SK-N-SH treated with all-trans-retinoic acid at 6 μM for 48 hours (cell line): ENCODE measurements at regions not wholly inside any gene's neighbourhood (a gene's known extent, or its start where the extent isn't known, plus 50 kb on each side); places are given as distances from the start of the nearest gene placed in this dataset.
"Not testable (repeated sequence)": the region's sequence is repeated elsewhere in the genome, so short reads cannot be mapped to it uniquely, and the experiment has no call there.

ENCODE experiments used
- ATAC-seq: fragments of 200-7000 bp; cut with Tn5 transposase; 3 replicates; pipeline ENCODE4 v1.9.1; 2020; ENCODE audit warnings: mild to moderate bottlenecking, moderate library complexity
- ARNTL ChIP-seq: fragments of 450-650 bp; formaldehyde crosslinking; IDR thresholded peaks from 2 replicates; pipeline ENCODE4 v1.5.0; 2020; ENCODE audit warnings: low read depth, mild to moderate bottlenecking, moderate library complexity, borderline replicate concordance
- BACH2 ChIP-seq: fragments of 250-450 bp; sonication (Bioruptor Pico); IDR thresholded peaks from 2 replicates; pipeline ENCODE4 v1.9.0; 2021; ENCODE audit warnings: mild to moderate bottlenecking, borderline replicate concordance
- CSDC2 ChIP-seq: fragments of 250-450 bp; sonication (Bioruptor Pico); IDR thresholded peaks from 2 replicates; pipeline ENCODE4 v1.5.0; 2020; ENCODE audit warnings: mild to moderate bottlenecking, moderate library complexity
- ESRRG ChIP-seq: fragments of 250-450 bp; sonication (Bioruptor Pico); IDR thresholded peaks from 2 replicates; pipeline ENCODE4 v1.6.1; 2021; ENCODE audit warnings: mild to moderate bottlenecking
- GLIS3 ChIP-seq: fragments of 250-450 bp; sonication (Bioruptor Pico); IDR thresholded peaks from 2 replicates; pipeline ENCODE4 v1.5.0; 2020; ENCODE audit warnings: mild to moderate bottlenecking, moderate library complexity
- ISL1 ChIP-seq: fragments of 250-450 bp; sonication (Bioruptor Pico); IDR thresholded peaks from 2 replicates; pipeline ENCODE4 v2.1.2; 2022; ENCODE audit warnings: mild to moderate bottlenecking, moderate library complexity
- OSR1 ChIP-seq: fragments of 250-450 bp; sonication (Bioruptor Pico); IDR thresholded peaks from 2 replicates; pipeline ENCODE4 v1.8.0; 2022; ENCODE audit warnings: moderate library complexity, mild to moderate bottlenecking, inconsistent platforms
- PPARA ChIP-seq: fragments of 250-450 bp; sonication (Bioruptor Pico); IDR thresholded peaks from 2 replicates; pipeline ENCODE4 v1.5.0; 2020; ENCODE audit warnings: mild to moderate bottlenecking, borderline replicate concordance
- RARB ChIP-seq: fragments of 250-450 bp; sonication (Bioruptor Pico); IDR thresholded peaks from 2 replicates; pipeline ENCODE4 v1.8.0; 2021; ENCODE audit warnings: mild to moderate bottlenecking, moderate library complexity
- TCF4 ChIP-seq: fragments of 250-450 bp; sonication (Bioruptor Pico); IDR thresholded peaks from 2 replicates; pipeline ENCODE4 v1.8.0; 2021; ENCODE audit warnings: mild to moderate bottlenecking, moderate library complexity, borderline replicate concordance
- TOX ChIP-seq: fragments of 250-450 bp; sonication (Bioruptor Pico); IDR thresholded peaks from 2 replicates; pipeline ENCODE4 v1.8.0; 2021; ENCODE audit warnings: mild to moderate bottlenecking, moderate library complexity, borderline replicate concordance
- ZC3H10 ChIP-seq: fragments of 250-450 bp; sonication (Bioruptor Pico); IDR thresholded peaks from 2 replicates; pipeline ENCODE4 v1.5.1; 2021; ENCODE audit warnings: mild to moderate bottlenecking, moderate library complexity
- ZFP3 ChIP-seq: fragments of 250-450 bp; sonication (Bioruptor Pico); IDR thresholded peaks from 2 replicates; pipeline ENCODE4 v1.5.0; 2020; ENCODE audit warnings: mild to moderate bottlenecking, moderate library complexity
- ZFP30 ChIP-seq: fragments of 450-650 bp; formaldehyde crosslinking; IDR thresholded peaks from 2 replicates; pipeline ENCODE4 v1.5.0; 2022; ENCODE audit warnings: mild to moderate bottlenecking, moderate library complexity
- ZNF565 ChIP-seq: fragments of 450-650 bp; formaldehyde crosslinking; conservative IDR thresholded peaks from 2 replicates; pipeline ENCODE4 v1.5.0; 2020; ENCODE audit warnings: low read depth, mild to moderate bottlenecking, moderate library complexity
- ZNF70 ChIP-seq: fragments of 450-650 bp; formaldehyde crosslinking; IDR thresholded peaks from 2 replicates; pipeline ENCODE4 v1.5.0; 2020; ENCODE audit warnings: mild to moderate bottlenecking, moderate library complexity
- ZNF8 ChIP-seq: fragments of 450-650 bp; formaldehyde crosslinking; IDR thresholded peaks from 2 replicates; pipeline ENCODE4 v1.5.0; 2020; ENCODE audit warnings: mild to moderate bottlenecking, moderate library complexity
- TF ChIP-seq, protein P1 (sequence below): fragments of 250-450 bp; sonication (Bioruptor Pico); IDR thresholded peaks from 2 replicates; pipeline ENCODE4 v1.8.0; 2020; ENCODE audit warnings: mild to moderate bottlenecking, moderate library complexity, borderline replicate concordance
- TF ChIP-seq, protein P2 (sequence below): fragments of 250-450 bp; sonication (Bioruptor Pico); IDR thresholded peaks from 2 replicates; pipeline ENCODE4 v1.8.0; 2021; ENCODE audit warnings: low read depth, mild to moderate bottlenecking, moderate library complexity, borderline replicate concordance
- TF ChIP-seq, protein P3 (sequence below): fragments of 250-450 bp; sonication (Bioruptor Pico); IDR thresholded peaks from 2 replicates; pipeline ENCODE4 v1.5.0; 2020; ENCODE audit warnings: mild to moderate bottlenecking, moderate library complexity
- TF ChIP-seq, protein P4 (sequence below): fragments of 250-450 bp; sonication (Bioruptor Pico); IDR thresholded peaks from 2 replicates; pipeline ENCODE4 v1.5.1; 2021; ENCODE audit warnings: mild to moderate bottlenecking, moderate library complexity
- TF ChIP-seq, protein P5 (sequence below): fragments of 250-450 bp; sonication (Bioruptor Pico); IDR thresholded peaks from 2 replicates; pipeline ENCODE4 v1.5.1; 2020; ENCODE audit warnings: low read depth, mild to moderate bottlenecking, moderate library complexity

DNA sequence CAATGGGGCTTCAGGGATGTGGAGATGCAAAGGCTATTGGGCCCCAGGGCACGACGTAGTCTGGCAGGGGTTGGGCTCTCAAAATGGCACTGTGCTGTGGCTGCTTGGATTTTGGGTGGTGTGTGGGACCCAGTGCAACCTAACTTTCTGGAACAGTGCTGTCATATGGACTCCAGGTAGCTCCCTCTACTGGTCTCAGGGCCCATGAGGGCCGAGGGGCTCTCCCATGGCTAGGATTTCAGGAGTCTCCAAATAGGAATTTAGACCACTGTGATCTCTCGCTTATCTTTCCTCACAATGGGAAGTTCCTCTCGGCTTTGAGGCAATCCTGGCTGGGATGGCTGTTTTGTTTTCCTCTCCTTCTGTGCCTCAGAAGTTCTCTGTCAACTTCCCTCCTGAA is 68.2 kb upstream of the MUCL1 start (continued):
- TF ChIP-seq, protein P1, sequence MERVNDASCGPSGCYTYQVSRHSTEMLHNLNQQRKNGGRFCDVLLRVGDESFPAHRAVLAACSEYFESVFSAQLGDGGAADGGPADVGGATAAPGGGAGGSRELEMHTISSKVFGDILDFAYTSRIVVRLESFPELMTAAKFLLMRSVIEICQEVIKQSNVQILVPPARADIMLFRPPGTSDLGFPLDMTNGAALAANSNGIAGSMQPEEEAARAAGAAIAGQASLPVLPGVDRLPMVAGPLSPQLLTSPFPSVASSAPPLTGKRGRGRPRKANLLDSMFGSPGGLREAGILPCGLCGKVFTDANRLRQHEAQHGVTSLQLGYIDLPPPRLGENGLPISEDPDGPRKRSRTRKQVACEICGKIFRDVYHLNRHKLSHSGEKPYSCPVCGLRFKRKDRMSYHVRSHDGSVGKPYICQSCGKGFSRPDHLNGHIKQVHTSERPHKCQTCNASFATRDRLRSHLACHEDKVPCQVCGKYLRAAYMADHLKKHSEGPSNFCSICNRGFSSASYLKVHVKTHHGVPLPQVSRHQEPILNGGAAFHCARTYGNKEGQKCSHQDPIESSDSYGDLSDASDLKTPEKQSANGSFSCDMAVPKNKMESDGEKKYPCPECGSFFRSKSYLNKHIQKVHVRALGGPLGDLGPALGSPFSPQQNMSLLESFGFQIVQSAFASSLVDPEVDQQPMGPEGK, result no peak
- TF ChIP-seq ZC3H10 (CRISPR knock-in tag) (no peak), RARB (CRISPR knock-in tag) (no peak), PPARA (no peak), ESRRG (no peak), ZNF70 (CRISPR knock-in tag) (no peak), CSDC2 (CRISPR knock-in tag) (no peak), ZNF565 (CRISPR knock-in tag) (no peak), ZNF8 (CRISPR knock-in tag) (no peak)
- TF ChIP-seq, protein P2, sequence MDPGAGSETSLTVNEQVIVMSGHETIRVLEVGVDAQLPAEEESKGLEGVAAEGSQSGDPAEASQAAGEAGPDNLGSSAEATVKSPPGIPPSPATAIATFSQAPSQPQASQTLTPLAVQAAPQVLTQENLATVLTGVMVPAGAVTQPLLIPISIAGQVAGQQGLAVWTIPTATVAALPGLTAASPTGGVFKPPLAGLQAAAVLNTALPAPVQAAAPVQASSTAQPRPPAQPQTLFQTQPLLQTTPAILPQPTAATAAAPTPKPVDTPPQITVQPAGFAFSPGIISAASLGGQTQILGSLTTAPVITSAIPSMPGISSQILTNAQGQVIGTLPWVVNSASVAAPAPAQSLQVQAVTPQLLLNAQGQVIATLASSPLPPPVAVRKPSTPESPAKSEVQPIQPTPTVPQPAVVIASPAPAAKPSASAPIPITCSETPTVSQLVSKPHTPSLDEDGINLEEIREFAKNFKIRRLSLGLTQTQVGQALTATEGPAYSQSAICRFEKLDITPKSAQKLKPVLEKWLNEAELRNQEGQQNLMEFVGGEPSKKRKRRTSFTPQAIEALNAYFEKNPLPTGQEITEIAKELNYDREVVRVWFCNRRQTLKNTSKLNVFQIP (CRISPR knock-in tag), result no peak

DNA sequence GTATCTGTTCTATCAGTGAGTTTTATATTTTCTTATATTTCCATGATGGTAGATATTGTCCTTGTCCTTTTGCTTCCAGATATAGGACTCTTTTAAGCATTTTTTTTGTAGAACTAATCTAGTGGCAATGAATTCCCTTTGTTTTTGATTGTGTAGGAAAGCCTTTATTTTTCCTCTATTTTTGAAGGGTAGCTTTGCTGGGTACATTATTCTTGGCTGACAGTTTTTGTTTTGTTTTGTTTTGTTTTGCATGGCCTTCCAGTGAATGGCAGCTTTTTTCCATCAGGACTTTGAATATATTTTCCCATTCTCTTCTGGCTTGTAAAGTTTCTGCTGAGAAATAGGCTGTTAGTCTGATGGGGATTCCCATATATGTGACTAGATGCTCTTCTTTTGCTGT is 70.2 kb upstream of the MUCL1 start:
- TF ChIP-seq TCF4 (CRISPR knock-in tag) (no peak), BACH2 (no peak), ZFP3 (CRISPR knock-in tag) (no peak), ZNF8 (CRISPR knock-in tag) (no peak), ZNF565 (CRISPR knock-in tag) (no peak), ISL1 (no peak), ZC3H10 (CRISPR knock-in tag) (no peak), GLIS3 (no peak), ARNTL (CRISPR knock-in tag) (no peak)
- TF ChIP-seq, protein P2 (CRISPR knock-in tag), result no peak
- TF ChIP-seq, protein P1, result no peak
- TF ChIP-seq, all 23 proteins: peak for 0
- no peak for ATAC-seq

DNA sequence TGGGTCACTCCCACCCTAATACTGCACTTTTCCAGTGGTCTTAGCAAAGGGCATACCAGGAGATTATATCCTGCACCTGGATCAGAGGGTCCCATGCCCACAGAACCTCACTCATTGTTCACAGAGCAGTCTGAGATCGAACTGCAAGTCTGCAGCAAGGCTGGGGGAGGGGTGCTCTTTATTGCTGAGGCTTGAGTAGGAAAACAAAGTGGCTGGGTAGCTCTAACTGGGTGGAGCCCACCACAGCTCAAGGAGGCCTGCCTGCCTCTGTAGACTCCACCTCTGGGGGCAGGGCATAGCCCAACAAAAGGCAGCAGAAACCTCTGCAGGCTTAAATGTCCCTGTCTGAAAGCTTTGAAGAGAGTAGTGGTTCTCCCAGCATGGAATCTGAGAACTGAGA is 77.3 kb upstream of the MUCL1 start:
- not testable (repeated sequence) for ATAC-seq

DNA sequence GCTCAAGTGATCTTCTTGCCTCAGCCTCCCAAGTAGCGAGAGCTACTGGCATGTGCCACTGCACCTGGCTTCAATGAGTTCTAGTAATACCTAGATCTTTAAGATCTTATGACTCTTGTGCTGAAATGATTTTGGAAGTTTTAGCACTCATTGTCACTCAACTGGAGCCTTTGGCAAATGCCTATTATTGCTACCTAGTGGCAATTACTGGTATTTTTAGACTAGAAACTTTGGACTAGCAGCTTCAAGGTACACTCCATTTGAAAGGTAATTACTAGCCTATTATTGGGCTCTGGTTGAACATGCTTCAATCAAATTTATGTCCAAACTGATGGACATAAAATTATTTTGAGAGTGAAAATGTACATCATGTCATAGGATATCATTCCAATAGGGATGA is 80.7 kb upstream of the MUCL1 start:
- TF ChIP-seq ZNF8 (CRISPR knock-in tag), result no peak
- TF ChIP-seq BACH2, result no peak
- no peak for TF ChIP-seq OSR1 (CRISPR knock-in tag)
- no peak for TF ChIP-seq RARB (CRISPR knock-in tag)
- no peak for TF ChIP-seq GLIS3
- TF ChIP-seq, protein P3, sequence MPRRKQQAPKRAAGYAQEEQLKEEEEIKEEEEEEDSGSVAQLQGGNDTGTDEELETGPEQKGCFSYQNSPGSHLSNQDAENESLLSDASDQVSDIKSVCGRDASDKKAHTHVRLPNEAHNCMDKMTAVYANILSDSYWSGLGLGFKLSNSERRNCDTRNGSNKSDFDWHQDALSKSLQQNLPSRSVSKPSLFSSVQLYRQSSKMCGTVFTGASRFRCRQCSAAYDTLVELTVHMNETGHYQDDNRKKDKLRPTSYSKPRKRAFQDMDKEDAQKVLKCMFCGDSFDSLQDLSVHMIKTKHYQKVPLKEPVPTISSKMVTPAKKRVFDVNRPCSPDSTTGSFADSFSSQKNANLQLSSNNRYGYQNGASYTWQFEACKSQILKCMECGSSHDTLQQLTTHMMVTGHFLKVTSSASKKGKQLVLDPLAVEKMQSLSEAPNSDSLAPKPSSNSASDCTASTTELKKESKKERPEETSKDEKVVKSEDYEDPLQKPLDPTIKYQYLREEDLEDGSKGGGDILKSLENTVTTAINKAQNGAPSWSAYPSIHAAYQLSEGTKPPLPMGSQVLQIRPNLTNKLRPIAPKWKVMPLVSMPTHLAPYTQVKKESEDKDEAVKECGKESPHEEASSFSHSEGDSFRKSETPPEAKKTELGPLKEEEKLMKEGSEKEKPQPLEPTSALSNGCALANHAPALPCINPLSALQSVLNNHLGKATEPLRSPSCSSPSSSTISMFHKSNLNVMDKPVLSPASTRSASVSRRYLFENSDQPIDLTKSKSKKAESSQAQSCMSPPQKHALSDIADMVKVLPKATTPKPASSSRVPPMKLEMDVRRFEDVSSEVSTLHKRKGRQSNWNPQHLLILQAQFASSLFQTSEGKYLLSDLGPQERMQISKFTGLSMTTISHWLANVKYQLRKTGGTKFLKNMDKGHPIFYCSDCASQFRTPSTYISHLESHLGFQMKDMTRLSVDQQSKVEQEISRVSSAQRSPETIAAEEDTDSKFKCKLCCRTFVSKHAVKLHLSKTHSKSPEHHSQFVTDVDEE (CRISPR knock-in tag), result no peak
- TF ChIP-seq ARNTL (CRISPR knock-in tag), result no peak
- no peak for TF ChIP-seq ZC3H10 (CRISPR knock-in tag)
- TF ChIP-seq, protein P4, sequence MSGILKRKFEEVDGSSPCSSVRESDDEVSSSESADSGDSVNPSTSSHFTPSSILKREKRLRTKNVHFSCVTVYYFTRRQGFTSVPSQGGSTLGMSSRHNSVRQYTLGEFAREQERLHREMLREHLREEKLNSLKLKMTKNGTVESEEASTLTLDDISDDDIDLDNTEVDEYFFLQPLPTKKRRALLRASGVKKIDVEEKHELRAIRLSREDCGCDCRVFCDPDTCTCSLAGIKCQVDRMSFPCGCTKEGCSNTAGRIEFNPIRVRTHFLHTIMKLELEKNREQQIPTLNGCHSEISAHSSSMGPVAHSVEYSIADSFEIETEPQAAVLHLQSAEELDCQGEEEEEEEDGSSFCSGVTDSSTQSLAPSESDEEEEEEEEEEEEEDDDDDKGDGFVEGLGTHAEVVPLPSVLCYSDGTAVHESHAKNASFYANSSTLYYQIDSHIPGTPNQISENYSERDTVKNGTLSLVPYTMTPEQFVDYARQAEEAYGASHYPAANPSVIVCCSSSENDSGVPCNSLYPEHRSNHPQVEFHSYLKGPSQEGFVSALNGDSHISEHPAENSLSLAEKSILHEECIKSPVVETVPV, result no peak
- TF ChIP-seq ZNF565 (CRISPR knock-in tag), result no peak
- TF ChIP-seq ESRRG, result no peak
- TF ChIP-seq, protein P5, sequence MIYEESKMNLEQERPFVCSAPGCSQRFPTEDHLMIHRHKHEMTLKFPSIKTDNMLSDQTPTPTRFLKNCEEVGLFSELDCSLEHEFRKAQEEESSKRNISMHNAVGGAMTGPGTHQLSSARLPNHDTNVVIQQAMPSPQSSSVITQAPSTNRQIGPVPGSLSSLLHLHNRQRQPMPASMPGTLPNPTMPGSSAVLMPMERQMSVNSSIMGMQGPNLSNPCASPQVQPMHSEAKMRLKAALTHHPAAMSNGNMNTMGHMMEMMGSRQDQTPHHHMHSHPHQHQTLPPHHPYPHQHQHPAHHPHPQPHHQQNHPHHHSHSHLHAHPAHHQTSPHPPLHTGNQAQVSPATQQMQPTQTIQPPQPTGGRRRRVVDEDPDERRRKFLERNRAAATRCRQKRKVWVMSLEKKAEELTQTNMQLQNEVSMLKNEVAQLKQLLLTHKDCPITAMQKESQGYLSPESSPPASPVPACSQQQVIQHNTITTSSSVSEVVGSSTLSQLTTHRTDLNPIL (CRISPR knock-in tag), result no peak
- no peak for TF ChIP-seq CSDC2 (CRISPR knock-in tag)
- TF ChIP-seq ZNF70 (CRISPR knock-in tag), result no peak
- no peak for TF ChIP-seq ZFP30
- TF ChIP-seq ZFP3 (CRISPR knock-in tag), result no peak
- TF ChIP-seq TCF4 (CRISPR knock-in tag), result no peak
- TF ChIP-seq TOX, result no peak
- TF ChIP-seq ISL1, result no peak
- TF ChIP-seq, all 23 proteins: peak for 0
- ATAC-seq, result no peak
